SK-N-SH (cell line): ENCODE measurements at regions not wholly inside any gene's neighbourhood (a gene's known extent, or its start where the extent isn't known, plus 50 kb on each side); places are given as distances from the start of the nearest gene placed in this dataset.

Source experiments
- CTCF ChIA-PET: fragments of 300-600, 350-600 bp; formaldehyde crosslinking; extraction: SDS; loops from one replicate; lab custom pipeline; 2021; lab: Yijun Ruan, JAX
- POLR2A ChIA-PET: fragments of 350-600 bp; sonication (Branson Sonifier 250); formaldehyde crosslinking; extraction: SDS; loops from one replicate; lab custom pipeline; 2020; ENCODE audit warnings: antibody characterized with exemption, inconsistent platforms; lab: Yijun Ruan, JAX
- DNase-seq: peaks from one replicate; pipeline ENCODE4 v3.0.0; 2012
- H2AFZ ChIP-seq: fragments of 200-600 bp; sonication (generic); 2 replicates; pipeline ENCODE4 v1.8.1; 2016; ENCODE audit warnings: antibody characterized with exemption, mild to moderate bottlenecking, low read depth
- H3F3A ChIP-seq: fragments of 200-600 bp; sonication (generic); replicated peaks from 2 replicates; pipeline ENCODE3; 2016; ENCODE audit warnings: antibody characterized with exemption, mild to moderate bottlenecking; ENCODE audit not compliant: insufficient read depth
- H3K27ac ChIP-seq, 2 experiments: fragments of 200-500 bp in 1 of 2; fragments of 200-600 bp in 1 of 2; sonication (Bioruptor generic) in 1 of 2; sonication (generic), shearing (Covaris generic) in 1 of 2; 2 replicates each; pipeline versions ENCODE4 v1.5.1 to v1.6.1; 2014 to 2016; ENCODE audit warnings: low read depth in 2 of 2, inconsistent platforms in 1 of 2, low read length in 1 of 2, mild to moderate bottlenecking in 1 of 2, mixed read lengths in 1 of 2
- H3K27me3 ChIP-seq: fragments of 200-600 bp; sonication (generic), shearing (Covaris generic); 2 replicates; pipeline ENCODE4 v1.6.1; 2016; ENCODE audit warnings: mixed run types; ENCODE audit not compliant: insufficient read depth
- H3K36me3 ChIP-seq, 2 experiments: fragments of 200-500 bp in 1 of 2; fragments of 200-600 bp in 1 of 2; sonication (Bioruptor generic) in 1 of 2; sonication (generic) in 1 of 2; replicated peaks in 1 of 2; 2 replicates each; pipeline versions ENCODE3 to v1.5.1; 2014 to 2016; ENCODE audit warnings: low read length in 1 of 2, mild to moderate bottlenecking in 1 of 2; ENCODE audit not compliant: insufficient read depth in 2 of 2, control insufficient read depth in 1 of 2
- H3K4me1 ChIP-seq, 2 experiments: fragments of 200-500 bp in 1 of 2; fragments of 200-600 bp in 1 of 2; sonication (Bioruptor generic) in 1 of 2; sonication (generic), shearing (Covaris generic) in 1 of 2; 2 replicates each; pipeline versions ENCODE4 v1.5.1 to v1.6.1; 2014 to 2016; ENCODE audit warnings: low read depth in 1 of 2, low read length in 1 of 2, mixed run types in 1 of 2; ENCODE audit not compliant: insufficient read depth in 2 of 2, control insufficient read depth in 1 of 2
- H3K4me2 ChIP-seq: fragments of 200-600 bp; sonication (generic), shearing (Covaris generic); 2 replicates; pipeline ENCODE4 v1.6.1; 2017; ENCODE audit warnings: mixed run types
- H3K4me3 ChIP-seq, 2 experiments: fragments of 200-500 bp in 1 of 2; fragments of 200-600 bp in 1 of 2; sonication (Bioruptor generic) in 1 of 2; sonication (generic), shearing (Covaris generic) in 1 of 2; 2 replicates each; pipeline versions ENCODE4 v1.5.1 to v1.8.1; 2014 to 2016; ENCODE audit warnings: low read depth in 2 of 2, inconsistent platforms in 1 of 2, low read length in 1 of 2, mild to moderate bottlenecking in 1 of 2, mixed read lengths in 1 of 2, moderate library complexity in 1 of 2
- H3K79me2 ChIP-seq: fragments of 200-600 bp; sonication (generic); 2 replicates; pipeline ENCODE4 v1.8.1; 2017; ENCODE audit warnings: mild to moderate bottlenecking; ENCODE audit not compliant: insufficient read depth
- H3K9ac ChIP-seq: fragments of 200-600 bp; sonication (generic); 2 replicates; pipeline ENCODE4 v1.6.1; 2017; ENCODE audit warnings: mixed run types
- H3K9me2 ChIP-seq: fragments of 200-600 bp; sonication (generic); 2 replicates; pipeline ENCODE4 v1.6.1; 2017; ENCODE audit warnings: mixed run types
- H3K9me3 ChIP-seq: fragments of 200-600 bp; sonication (generic); 2 replicates; pipeline ENCODE4 v1.6.1; 2017; ENCODE audit warnings: mixed run types, mild to moderate bottlenecking, moderate library complexity
- H4K20me1 ChIP-seq: fragments of 200-600 bp; sonication (generic); 2 replicates; pipeline ENCODE4 v1.6.1; 2017; ENCODE audit warnings: mild to moderate bottlenecking, mixed run types; ENCODE audit not compliant: insufficient read depth
- CHD2 ChIP-seq: fragments of 150-350 bp; IDR thresholded peaks from 2 replicates; pipeline ENCODE4 v1.6.1; 2018; ENCODE audit warnings: low read length; ENCODE audit not compliant: partially characterized antibody
- CTCF ChIP-seq: fragments of 200-600 bp; sonication (generic); IDR thresholded peaks from 2 replicates; pipeline ENCODE4 v1.6.1; 2017; ENCODE audit warnings: antibody characterized with exemption, mild to moderate bottlenecking, moderate library complexity
- ELF1 ChIP-seq: IDR thresholded peaks from 2 replicates; pipeline ENCODE4 v1.4.0; 2012
- FOXJ3 ChIP-seq: sonication (generic); formaldehyde crosslinking; IDR thresholded peaks from 2 replicates; pipeline ENCODE4 v1.5.1; 2020; ENCODE audit warnings: mild to moderate bottlenecking, missing genetic modification reagents
- JUND ChIP-seq: IDR thresholded peaks from 2 replicates; pipeline ENCODE4 v1.4.0; 2012
- MXI1 ChIP-seq: IDR thresholded peaks from 2 replicates; pipeline ENCODE4 v1.6.1; 2012; ENCODE audit warnings: mild to moderate bottlenecking, low read depth, low read length, improper control_type of control experiment
- POLR2AphosphoS5 ChIP-seq: IDR thresholded peaks from 2 replicates; pipeline ENCODE4 v1.6.1; 2012; ENCODE audit warnings: low read depth, low read length
- RXRA ChIP-seq: IDR thresholded peaks from 2 replicates; pipeline ENCODE4 v1.4.0; 2012; ENCODE audit warnings: low read depth, mild to moderate bottlenecking, borderline replicate concordance
- SIN3A ChIP-seq: IDR thresholded peaks from 2 replicates; pipeline ENCODE4 v1.6.1; 2012; ENCODE audit warnings: low read depth, mild to moderate bottlenecking, low read length, moderate library complexity, borderline replicate concordance
- SMC3 ChIP-seq: IDR thresholded peaks from 2 replicates; pipeline ENCODE4 v1.6.1; 2012; ENCODE audit warnings: low read depth, low read length, improper control_type of control experiment
- TEAD4 ChIP-seq: IDR thresholded peaks from 2 replicates; pipeline ENCODE4 v1.4.0; 2012; ENCODE audit warnings: mild to moderate bottlenecking, borderline replicate concordance; ENCODE audit not compliant: insufficient read depth
- ZBTB33 ChIP-seq: IDR thresholded peaks from 2 replicates; pipeline ENCODE4 v1.4.0; 2012; ENCODE audit warnings: low read depth, borderline replicate concordance
- WGBS: methylation state at CpG from one replicate; pipeline ENCODE4 v1.1.6; 2017; ENCODE audit warnings: low lambda C conversion rate; 5-methylcytosine and 5-hydroxymethylcytosine counted together
- TF ChIP-seq, protein P1 (sequence below): IDR thresholded peaks from 2 replicates; pipeline ENCODE4 v1.4.0; 2012; ENCODE audit warnings: low read depth

- 2% methylated on average over 1 of the region's 1 CpG for WGBS
- CTCF ChIA-PET, result no interaction called here
- no peak overlapping the region for H2AFZ ChIP-seq
These were observed 1256.2 kb downstream of the CNTNAP5 start for GRCh38 chr2:125281242-125281641.

DNA sequence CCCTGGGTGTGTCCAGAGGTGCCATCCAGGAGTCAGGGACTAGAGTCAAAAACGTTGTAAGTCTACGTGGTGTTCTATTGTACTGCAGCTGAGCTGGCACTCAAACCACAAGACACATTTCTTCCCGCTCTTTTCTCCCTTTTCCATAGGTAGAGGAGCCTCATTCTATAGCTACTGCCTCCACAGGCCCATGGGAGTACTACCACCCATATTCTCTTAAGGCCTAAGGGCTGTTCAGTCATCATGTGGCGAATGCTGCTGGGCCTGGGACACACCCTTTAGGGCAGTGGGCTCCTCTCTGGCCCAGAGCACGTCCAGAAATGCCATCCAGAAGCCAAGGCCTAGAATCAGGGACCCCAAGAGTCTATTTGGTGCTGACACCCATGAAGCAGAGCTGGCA is 1271.7 kb downstream of the CNTNAP5 start:
- no peaks in the 10 kb centered on the region for H3K4me1 ChIP-seq
- CTCF ChIA-PET, result interaction anchor here (1.0 kb wide), 1 partner anchor 10 kb away, joined by 3 read pairs; no protein-coding TSS in a partner anchor

More at GRCh38 chr2:125281242-125281641, 1256.2 kb downstream of the CNTNAP5 start:
- POLR2A ChIA-PET, result no interaction called here
- Histone ChIP-seq H3K9me2 (no peaks in the 10 kb centered on the region), H3K4me3 (no peak overlapping the region), H4K20me1 (no peaks in the 10 kb centered on the region), H3K36me3 (no peaks in the 10 kb centered on the region), H3K9ac (no peak overlapping the region), H3K4me2 (no peak overlapping the region), H3K27me3 (no peaks in the 10 kb centered on the region), H3F3A (no peaks in the 10 kb centered on the region), H3K79me2 (no peaks in the 10 kb centered on the region), H3K9me3 (no peaks in the 10 kb centered on the region), H3K4me1 (no peaks in the 10 kb centered on the region), H3K27ac (no peak overlapping the region)
- TF ChIP-seq FOXJ3, result no peak
- no peak for TF ChIP-seq TEAD4
- TF ChIP-seq CTCF, result no peak
- TF ChIP-seq, protein P1, sequence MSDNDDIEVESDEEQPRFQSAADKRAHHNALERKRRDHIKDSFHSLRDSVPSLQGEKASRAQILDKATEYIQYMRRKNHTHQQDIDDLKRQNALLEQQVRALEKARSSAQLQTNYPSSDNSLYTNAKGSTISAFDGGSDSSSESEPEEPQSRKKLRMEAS, result no peak
- TF ChIP-seq ELF1, result no peak
- no peak for TF ChIP-seq MXI1
- TF ChIP-seq JUND, result no peak
- TF ChIP-seq SIN3A, result no peak
- DNase-seq, result no peak

More for the DNA sequence above, 1271.7 kb downstream of the CNTNAP5 start:
- Histone ChIP-seq H3K9me2 (no peaks in the 10 kb centered on the region), H4K20me1 (no peaks in the 10 kb centered on the region), H3K9ac (no peak overlapping the region), H3K27me3 (no peaks in the 10 kb centered on the region), H3K4me3 (no peak overlapping the region), H3K27ac (no peak overlapping the region), H3K79me2 (no peaks in the 10 kb centered on the region)
- DNase-seq, result no peak
- TF ChIP-seq JUND (no peak), TEAD4 (no peak), SMC3 (no peak), POLR2AphosphoS5 (no peak), RXRA (no peak), ZBTB33 (no peak), CHD2 (no peak), MXI1 (no peak)
- TF ChIP-seq, protein P1, result no peak
- TF ChIP-seq, all 33 proteins: peak for 0
- H3F3A ChIP-seq, result no peaks in the 10 kb centered on the region
- H3K9me3 ChIP-seq, result no peaks in the 10 kb centered on the region
- POLR2A ChIA-PET, result no interaction called here
- H3K4me2 ChIP-seq, result no peak overlapping the region
- no peak overlapping the region for H2AFZ ChIP-seq
- no peaks in the 10 kb centered on the region for H3K36me3 ChIP-seq
- WGBS, result 0% methylated on average over 4 of the region's 5 CpGs
